CD4-positive, CD25-positive, alpha-beta regulatory T cell (primary cell): ENCODE measurements at regions not wholly inside any gene's neighbourhood (a gene's known extent, or its start where the extent isn't known, plus 50 kb on each side); places are given as distances from the start of the nearest gene placed in this dataset.

Experiments used
- ATAC-seq, 2 donors: fragments of 150-1000 bp; cut with Tn5 transposase; one replicate each; pipeline ENCODE4 v1.10.0; 2021; ENCODE audit warnings: low read depth in 2 of 2, moderate number of reproducible peaks in 2 of 2, moderate library complexity in 1 of 2
- DNase-seq, 3 donors: peaks; one replicate each; pipeline versions ENCODE4 v3.0.0 to v3.0.0-alpha.2; 2012 to 2022; ENCODE audit warnings: mixed read lengths in 1 of 3
- H3K27ac ChIP-seq: one replicate; pipeline ENCODE4 v1.7.0; 2013; ENCODE audit warnings: mild to moderate bottlenecking, low read length; ENCODE audit not compliant: insufficient read depth, poor library complexity, severe bottlenecking
- H3K27me3 ChIP-seq: one replicate; pipeline ENCODE4 v1.7.0; 2013; ENCODE audit warnings: low read length; ENCODE audit not compliant: control insufficient read depth, insufficient read depth
- H3K36me3 ChIP-seq: one replicate; pipeline ENCODE4 v1.7.0; 2013; ENCODE audit warnings: mild to moderate bottlenecking, low read length, moderate library complexity; ENCODE audit not compliant: control insufficient read depth, insufficient read depth
- H3K4me1 ChIP-seq: 2 replicates; pipeline ENCODE4 v1.7.0; 2013; ENCODE audit warnings: mild to moderate bottlenecking, low read length; ENCODE audit not compliant: insufficient read depth, control insufficient read depth, poor library complexity, severe bottlenecking
- H3K4me3 ChIP-seq: one replicate; pipeline ENCODE4 v1.7.0; 2013; ENCODE audit warnings: low read depth, mild to moderate bottlenecking, low read length, moderate library complexity
- H3K9me3 ChIP-seq, 2 experiments: 1 replicate in 1 of 2; 2 replicates in 1 of 2; pipeline ENCODE4 v1.7.0; 2013; ENCODE audit warnings: low read length in 2 of 2, mild to moderate bottlenecking in 1 of 2, moderate library complexity in 1 of 2; ENCODE audit not compliant: control insufficient read depth in 2 of 2
- H3K27ac Mint-ChIP-seq, 3 donors: one replicate each; pipeline ENCODE4 v1.8.0; 2020 to 2022; ENCODE audit warnings: mild to moderate bottlenecking in 3 of 3, mixed read lengths in 3 of 3, moderate library complexity in 2 of 3
- H3K27me3 Mint-ChIP-seq: one replicate; pipeline ENCODE4 v1.8.0; 2022; ENCODE audit warnings: mild to moderate bottlenecking, mixed read lengths
- H3K36me3 Mint-ChIP-seq: one replicate; pipeline ENCODE4 v1.8.0; 2020; ENCODE audit warnings: mixed read lengths
- H3K4me1 Mint-ChIP-seq, 4 donors: one replicate each; pipeline ENCODE4 v1.8.0; 2020 to 2022; ENCODE audit warnings: mixed read lengths in 4 of 4, mild to moderate bottlenecking in 1 of 4
- H3K4me3 Mint-ChIP-seq, 4 donors: one replicate each; pipeline ENCODE4 v1.8.0; 2020 to 2022; ENCODE audit warnings: mild to moderate bottlenecking in 4 of 4, mixed read lengths in 4 of 4, moderate library complexity in 3 of 4
- H3K9me3 Mint-ChIP-seq, 7 donors: one replicate each; pipeline ENCODE4 v1.8.0; 2020 to 2022; ENCODE audit warnings: mixed read lengths in 7 of 7, mild to moderate bottlenecking in 3 of 7, moderate library complexity in 2 of 7

GRCh38 chr2:120938045-120938771 lies 202.5 kb downstream of the GLI2 start:
- H3K27me3 Mint-ChIP-seq, result peaks cover 4% of the 10 kb centered on the region
- H3K36me3 ChIP-seq, result no peaks in the 10 kb centered on the region
- no peak overlapping the region for H3K4me3 ChIP-seq
- no peak overlapping the region for H3K27ac Mint-ChIP-seq
- no peaks in the 10 kb centered on the region for H3K4me1 ChIP-seq
- ATAC-seq, result no peak
- no peak overlapping the region for H3K4me3 Mint-ChIP-seq
- H3K9me3 ChIP-seq, result no peaks in the 10 kb centered on the region
- peaks cover 0 to 1% (median 0%) of the 10 kb centered on the region in 7 donors for H3K9me3 Mint-ChIP-seq
- no peaks in the 10 kb centered on the region for H3K36me3 Mint-ChIP-seq
- H3K27ac ChIP-seq, result no peak overlapping the region
- no peaks in the 10 kb centered on the region for H3K4me1 Mint-ChIP-seq
- no peaks in the 10 kb centered on the region for H3K27me3 ChIP-seq
- no peak for DNase-seq

GRCh38 chr2:120939595-120940318 lies 204.1 kb downstream of the GLI2 start:
- Histone ChIP-seq H3K4me3 (no peak overlapping the region), H3K36me3 (no peaks in the 10 kb centered on the region), H3K27me3 (no peaks in the 10 kb centered on the region), H3K4me1 (no peaks in the 10 kb centered on the region), H3K27ac (no peak overlapping the region), H3K9me3 (no peaks in the 10 kb centered on the region)
- DNase-seq (no peak), ATAC-seq (no peak)
- Mint-ChIP-seq H3K4me3 (no peak overlapping the region), H3K4me1 (no peaks in the 10 kb centered on the region), H3K9me3 (peaks cover 0 to 1% (median 0%) of the 10 kb centered on the region in 7 donors), H3K27me3 (no peaks in the 10 kb centered on the region), H3K36me3 (no peaks in the 10 kb centered on the region), H3K27ac (peak overlapping the region in 1 of 3 donors; percentile 72)

GRCh38 chr2:120940319-120940696 lies 204.6 kb downstream of the GLI2 start:
- Histone ChIP-seq H3K27me3 (no peaks in the 10 kb centered on the region), H3K4me3 (no peak overlapping the region), H3K36me3 (no peaks in the 10 kb centered on the region), H3K9me3 (no peaks in the 10 kb centered on the region), H3K27ac (no peak overlapping the region), H3K4me1 (no peaks in the 10 kb centered on the region)
- H3K9me3 Mint-ChIP-seq, result peaks cover 0 to 1% (median 0%) of the 10 kb centered on the region in 7 donors
- H3K4me3 Mint-ChIP-seq, result no peak overlapping the region
- no peak for DNase-seq
- H3K27ac Mint-ChIP-seq, result no peak overlapping the region
- no peaks in the 10 kb centered on the region for H3K4me1 Mint-ChIP-seq
- ATAC-seq, result no peak
- no peaks in the 10 kb centered on the region for H3K27me3 Mint-ChIP-seq
- H3K36me3 Mint-ChIP-seq, result no peaks in the 10 kb centered on the region

- Mint-ChIP-seq H3K4me1 (no peaks in the 10 kb centered on the region), H3K27me3 (no peaks in the 10 kb centered on the region), H3K27ac (no peak overlapping the region), H3K36me3 (no peaks in the 10 kb centered on the region), H3K9me3 (peaks cover 0 to 1% (median 0%) of the 10 kb centered on the region in 7 donors), H3K4me3 (no peak overlapping the region)
- Histone ChIP-seq H3K4me1 (no peaks in the 10 kb centered on the region), H3K27ac (no peak overlapping the region), H3K4me3 (no peak overlapping the region), H3K36me3 (no peaks in the 10 kb centered on the region), H3K27me3 (no peaks in the 10 kb centered on the region), H3K9me3 (no peaks in the 10 kb centered on the region)
- ATAC-seq, result no peak
- DNase-seq, result no peak
Measured at GRCh38 chr2:120940726-120941256, 205.1 kb downstream of the GLI2 start.

- Histone ChIP-seq H3K9me3 (no peaks in the 10 kb centered on the region), H3K36me3 (no peaks in the 10 kb centered on the region), H3K27ac (no peak overlapping the region), H3K27me3 (no peaks in the 10 kb centered on the region), H3K4me1 (no peaks in the 10 kb centered on the region), H3K4me3 (no peak overlapping the region)
- ATAC-seq, result no peak
- DNase-seq, result no peak
- no peak overlapping the region for H3K4me3 Mint-ChIP-seq
- no peak overlapping the region for H3K27ac Mint-ChIP-seq
- H3K27me3 Mint-ChIP-seq, result no peaks in the 10 kb centered on the region
- H3K9me3 Mint-ChIP-seq, result peaks cover 0 to 1% (median 0%) of the 10 kb centered on the region in 7 donors
- no peaks in the 10 kb centered on the region for H3K36me3 Mint-ChIP-seq
- H3K4me1 Mint-ChIP-seq, result no peaks in the 10 kb centered on the region
Measured at GRCh38 chr2:120941571-120942120, 206.0 kb downstream of the GLI2 start.

- Histone ChIP-seq H3K27ac (no peak overlapping the region), H3K9me3 (no peaks in the 10 kb centered on the region), H3K27me3 (no peaks in the 10 kb centered on the region), H3K4me3 (no peak overlapping the region), H3K36me3 (no peaks in the 10 kb centered on the region), H3K4me1 (no peaks in the 10 kb centered on the region)
- Mint-ChIP-seq H3K9me3 (peaks cover 0 to 1% (median 0%) of the 10 kb centered on the region in 7 donors), H3K27me3 (no peaks in the 10 kb centered on the region), H3K36me3 (no peaks in the 10 kb centered on the region), H3K27ac (peak overlapping the region in 1 of 3 donors; percentile 4), H3K4me3 (no peak overlapping the region), H3K4me1 (no peaks in the 10 kb centered on the region)
- ATAC-seq (no peak), DNase-seq (no peak)
Measured at GRCh38 chr2:120942658-120943057, 207.0 kb downstream of the GLI2 start.

GRCh38 chr2:120943403-120944034 lies 207.9 kb downstream of the GLI2 start:
- DNase-seq, result no peak
- no peaks in the 10 kb centered on the region for H3K4me1 ChIP-seq
- no peak overlapping the region for H3K4me3 ChIP-seq
- no peaks in the 10 kb centered on the region for H3K36me3 ChIP-seq
- H3K4me1 Mint-ChIP-seq, result no peaks in the 10 kb centered on the region
- no peaks in the 10 kb centered on the region for H3K27me3 ChIP-seq
- no peaks in the 10 kb centered on the region for H3K27me3 Mint-ChIP-seq
- H3K9me3 Mint-ChIP-seq, result no peaks in the 10 kb centered on the region
- peak overlapping the region in 1 of 3 donors; percentile 4 for H3K27ac Mint-ChIP-seq
- H3K9me3 ChIP-seq, result no peaks in the 10 kb centered on the region
- H3K4me3 Mint-ChIP-seq, result no peak overlapping the region
- H3K27ac ChIP-seq, result no peak overlapping the region
- ATAC-seq, result no peak
- no peaks in the 10 kb centered on the region for H3K36me3 Mint-ChIP-seq
